NCI-H2196 (cell line): ENCODE measurements at regions not wholly inside any gene's neighbourhood (a gene's known extent, or its start where the extent isn't known, plus 50 kb on each side); places are given as distances from the start of the nearest gene placed in this dataset.
A peak's percentile ranks its signal among the peaks of the same experiment; 100 is the strongest.
"Not testable (repeated sequence)": the region's sequence is repeated elsewhere in the genome, so short reads cannot be mapped to it uniquely, and the experiment has no call there.

Experiments used
- DNase-seq: peaks from one replicate; lab custom pipeline; 2025; ENCODE audit not compliant: unreplicated experiment; lab: John Stamatoyannopoulos, UW

GRCh38 chr7:84738583-84739150, 448.2 kb downstream of the SEMA3D start:
- DNase-seq: no peak

GRCh38 chr7:84735677-84736076, 451.2 kb downstream of the SEMA3D start:
- DNase-seq: no peak

- DNase-seq: no peak
Measured at GRCh38 chr7:84735011-84735410, 451.8 kb downstream of the SEMA3D start.

GRCh38 chr7:84733976-84734375, 452.9 kb downstream of the SEMA3D start:
- not testable (repeated sequence) for DNase-seq

- not testable (repeated sequence) for DNase-seq
Measured at GRCh38 chr7:84730864-84731263, 456.0 kb downstream of the SEMA3D start.

- no peak for DNase-seq
Measured at GRCh38 chr7:84729284-84729683, 457.6 kb downstream of the SEMA3D start.

- no peak for DNase-seq
Measured at GRCh38 chr7:84722734-84723133, 464.1 kb downstream of the SEMA3D start.

GRCh38 chr7:84722086-84722485, 464.8 kb downstream of the SEMA3D start:
- DNase-seq: no peak

GRCh38 chr7:84720456-84721097, 466.3 kb downstream of the SEMA3D start:
- no peak for DNase-seq

GRCh38 chr7:84714765-84715164, 472.1 kb downstream of the SEMA3D start:
- DNase-seq: no peak

GRCh38 chr7:84712374-84713121, 474.3 kb downstream of the SEMA3D start:
- DNase-seq: no peak

GRCh38 chr7:84710538-84710937, 476.3 kb downstream of the SEMA3D start:
- not testable (repeated sequence) for DNase-seq

GRCh38 chr7:84705706-84706105, 481.1 kb downstream of the SEMA3D start:
- no peak for DNase-seq

- no peak for DNase-seq
Measured at GRCh38 chr7:84705079-84705478, 481.8 kb downstream of the SEMA3D start.

GRCh38 chr7:84704380-84704779, 482.5 kb downstream of the SEMA3D start:
- no peak for DNase-seq

GRCh38 chr7:84701524-84702306, 485.1 kb downstream of the SEMA3D start:
- DNase-seq: peak; percentile 12

- DNase-seq: no peak
Measured at GRCh38 chr7:84700563-84701370, 486.1 kb downstream of the SEMA3D start.

- DNase-seq: no peak
Measured at GRCh38 chr7:84697506-84697905, 489.4 kb downstream of the SEMA3D start.

- DNase-seq: no peak
Measured at GRCh38 chr7:84693483-84693882, 493.4 kb downstream of the SEMA3D start.

GRCh38 chr7:84688671-84689070, 494.1 kb upstream of the SEMA3A start:
- no peak for DNase-seq

- DNase-seq: no peak
Measured at GRCh38 chr7:84686373-84686772, 491.8 kb upstream of the SEMA3A start.
